Glomerular visceral epithelial cell (primary cell): ENCODE measurements at regions not wholly inside any gene's neighbourhood (a gene's known extent, or its start where the extent isn't known, plus 50 kb on each side); places are given as distances from the start of the nearest gene placed in this dataset.

Experiments
- DNase-seq: peaks from one replicate; pipeline ENCODE4 v3.0.0-alpha.2; 2016; ENCODE audit errors: extremely low spot score

DNA sequence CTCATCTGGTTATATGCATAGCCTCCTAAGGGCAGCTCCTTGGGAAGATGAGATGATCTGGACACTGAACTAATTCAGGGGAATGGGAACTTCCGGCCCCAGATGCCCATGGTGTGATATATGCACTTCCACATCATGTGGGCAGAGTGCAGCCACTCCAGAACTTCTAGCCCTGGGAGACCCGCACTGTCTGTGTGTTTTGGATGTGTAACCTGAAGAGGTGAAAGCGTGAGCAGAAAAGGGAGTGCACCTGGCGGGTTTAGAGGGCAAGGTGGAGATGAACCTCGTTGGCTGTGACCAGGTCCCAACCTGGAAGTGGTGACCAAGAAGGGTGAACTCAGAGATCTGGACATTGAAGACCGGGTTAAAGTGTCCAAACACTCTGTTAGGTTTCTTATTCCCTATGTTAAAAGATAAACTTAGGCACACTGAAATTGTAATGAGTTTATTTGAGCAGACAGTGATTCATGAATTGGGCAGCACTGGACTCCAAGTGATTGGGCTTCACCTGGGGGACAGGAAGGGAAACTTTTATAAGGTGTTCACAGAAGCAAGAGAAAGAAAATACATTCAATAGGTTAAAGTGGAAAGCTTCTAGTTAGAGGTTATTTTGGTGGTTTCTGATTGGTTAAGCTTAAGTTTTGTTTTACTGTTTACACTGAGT lies 296.2 kb upstream of the SKOR2 start:
- DNase-seq, result no peak

DNA sequence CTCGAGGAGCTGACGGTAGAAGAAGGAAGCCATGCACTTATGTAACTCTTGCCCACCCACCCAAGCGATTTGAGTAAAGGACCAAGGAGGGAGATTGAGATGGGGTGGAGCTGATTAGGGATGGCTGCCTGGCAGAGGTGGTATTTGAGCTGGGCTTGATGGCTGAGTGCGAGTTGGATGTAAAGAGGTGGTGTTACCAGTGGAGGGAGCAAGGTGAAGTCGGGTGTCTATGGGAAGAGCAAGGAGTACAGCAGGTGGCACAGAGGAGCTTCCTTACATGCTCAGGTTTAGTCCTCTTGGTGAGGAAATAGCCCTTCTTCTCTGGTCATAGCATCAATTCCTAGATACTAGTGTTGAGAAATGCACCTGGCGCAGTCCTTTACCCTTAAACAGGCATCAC lies 294.2 kb upstream of the SKOR2 start:
- no peak for DNase-seq

DNA sequence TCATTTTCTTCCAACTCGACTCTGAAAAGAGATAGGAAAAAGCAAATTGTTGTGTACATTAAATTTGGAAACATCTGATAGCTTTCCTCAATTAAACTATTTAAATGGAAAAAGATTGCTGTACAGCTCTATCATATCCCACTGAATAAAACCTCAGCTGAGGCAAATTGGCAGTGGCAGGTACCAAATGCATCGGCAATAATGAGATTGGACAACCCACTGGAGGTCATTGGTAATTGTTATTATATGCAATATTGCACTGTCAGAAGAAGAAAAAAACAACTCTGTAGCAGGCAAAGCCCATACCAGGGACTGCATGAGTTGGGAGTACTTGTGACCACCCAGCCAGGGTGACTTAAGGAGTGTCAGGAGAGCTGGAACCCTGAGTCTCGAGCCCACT lies 291.6 kb upstream of the SKOR2 start:
- DNase-seq, result no peak

DNA sequence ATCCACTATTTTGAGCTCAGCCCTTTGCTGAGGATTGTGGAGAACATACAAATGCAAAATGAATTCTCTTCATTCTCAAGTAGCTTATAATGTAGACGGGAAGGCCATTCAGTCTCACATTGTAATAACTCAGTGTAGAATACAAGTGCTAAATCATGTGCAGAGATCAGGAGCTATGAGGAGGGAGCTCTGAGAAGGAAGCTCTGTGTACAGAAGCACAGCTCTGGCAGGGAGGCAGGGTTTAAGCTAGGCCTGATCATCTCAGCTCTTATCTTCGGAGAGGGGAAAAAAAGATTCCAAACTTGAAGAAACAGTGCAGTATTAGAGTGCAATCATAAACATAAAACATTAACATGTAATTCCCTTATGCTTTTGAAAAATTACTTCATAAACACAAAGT lies 291.1 kb upstream of the SKOR2 start:
- no peak for DNase-seq

DNA sequence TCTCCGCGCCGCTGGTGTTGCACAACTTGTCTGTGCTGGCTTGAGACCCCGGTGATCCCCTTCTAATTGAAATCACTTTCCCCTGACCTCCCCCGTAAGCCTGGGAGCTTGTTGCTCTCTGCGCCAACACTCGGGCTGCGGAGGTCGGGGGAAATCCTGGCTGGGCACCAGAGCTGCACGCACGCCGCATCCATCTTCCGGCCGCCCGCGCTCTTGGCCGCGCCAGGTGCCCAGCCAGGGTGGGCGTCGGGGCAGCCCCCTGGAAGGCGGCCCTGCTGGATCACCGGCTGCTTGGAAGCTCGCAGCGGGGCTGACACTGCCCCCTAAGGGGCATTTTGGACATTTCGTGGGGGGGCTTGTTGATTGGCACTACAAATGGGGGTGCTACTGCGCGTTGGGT lies 280.3 kb upstream of the SKOR2 start:
- no peak for DNase-seq

DNA sequence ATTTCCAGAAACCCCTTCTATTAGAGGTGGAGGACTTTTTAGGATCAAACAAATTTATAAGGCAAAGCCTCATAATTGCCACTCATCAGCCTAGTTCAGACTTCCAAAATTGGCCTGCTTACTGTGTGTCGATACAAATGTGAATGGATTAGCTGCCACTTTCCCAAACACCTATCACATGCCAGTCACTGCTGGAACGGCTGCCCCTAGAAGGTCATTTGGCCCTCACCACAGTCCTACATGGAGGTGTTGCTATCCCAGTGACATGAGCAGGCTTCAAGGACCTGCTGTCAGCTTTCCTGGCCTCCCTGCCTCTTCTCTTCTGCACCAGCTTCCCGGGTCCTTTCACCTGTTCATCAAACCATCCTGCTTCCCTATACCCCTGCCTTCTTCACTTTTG lies 279.2 kb upstream of the SKOR2 start:
- DNase-seq, result no peak

DNA sequence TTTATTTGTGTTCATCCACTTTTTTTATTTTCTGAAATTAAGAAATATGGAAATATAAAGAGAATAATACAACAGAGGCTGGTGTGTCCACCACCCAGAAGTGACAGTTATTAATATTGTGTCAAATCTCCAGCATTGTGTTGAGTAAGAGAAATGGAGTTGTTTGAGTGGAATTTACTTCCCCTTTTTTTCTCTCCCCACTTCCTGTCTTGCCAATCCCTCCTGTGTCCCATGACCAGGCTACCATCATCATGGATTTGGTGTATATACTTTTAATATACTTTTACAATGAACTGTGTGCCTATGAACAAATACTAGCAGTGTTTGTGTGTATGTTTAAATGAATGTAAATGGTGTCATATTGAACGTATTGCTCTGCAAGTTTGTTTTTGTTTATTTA lies 276.9 kb upstream of the SKOR2 start:
- DNase-seq, result no peak

DNA sequence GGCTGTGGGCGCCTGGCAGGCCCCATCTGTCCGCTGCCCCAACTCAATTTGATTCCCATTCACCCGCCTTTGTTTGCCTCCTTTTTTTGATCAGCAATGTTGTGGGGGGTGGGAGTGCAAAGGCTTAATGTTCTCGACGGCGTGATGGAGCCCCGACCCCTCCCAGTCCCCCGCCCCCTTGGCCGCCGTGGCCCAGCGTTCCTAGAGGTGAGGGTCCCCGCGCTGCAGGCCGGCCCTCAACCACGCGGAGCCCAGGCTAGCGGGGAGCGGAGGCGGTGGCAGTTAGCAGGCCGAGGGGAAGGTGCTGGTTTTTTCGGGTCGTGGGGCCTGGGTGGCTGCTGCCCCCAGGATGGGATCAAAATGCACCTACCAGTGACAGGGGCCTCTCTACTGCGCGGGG lies 274.7 kb upstream of the SKOR2 start:
- DNase-seq, result no peak

DNA sequence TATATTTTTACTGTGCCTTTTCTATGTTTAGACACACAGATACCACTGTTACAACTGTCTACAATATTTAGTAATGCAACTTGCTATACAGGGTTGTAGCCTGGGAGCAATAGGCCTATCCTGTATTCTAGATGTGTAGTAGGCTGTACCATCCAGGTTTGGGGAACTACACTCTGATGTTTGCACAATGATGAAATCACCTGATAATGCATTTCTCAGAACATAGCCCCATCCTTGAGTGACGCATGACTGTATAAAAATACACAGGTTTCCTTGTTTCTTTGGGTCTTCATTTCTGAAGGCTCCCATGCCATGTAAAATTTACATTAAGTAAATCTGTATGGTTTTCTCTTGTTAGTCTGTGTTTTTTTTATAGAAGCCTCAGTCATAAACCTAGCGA lies 270.9 kb upstream of the SKOR2 start:
- DNase-seq, result no peak

DNA sequence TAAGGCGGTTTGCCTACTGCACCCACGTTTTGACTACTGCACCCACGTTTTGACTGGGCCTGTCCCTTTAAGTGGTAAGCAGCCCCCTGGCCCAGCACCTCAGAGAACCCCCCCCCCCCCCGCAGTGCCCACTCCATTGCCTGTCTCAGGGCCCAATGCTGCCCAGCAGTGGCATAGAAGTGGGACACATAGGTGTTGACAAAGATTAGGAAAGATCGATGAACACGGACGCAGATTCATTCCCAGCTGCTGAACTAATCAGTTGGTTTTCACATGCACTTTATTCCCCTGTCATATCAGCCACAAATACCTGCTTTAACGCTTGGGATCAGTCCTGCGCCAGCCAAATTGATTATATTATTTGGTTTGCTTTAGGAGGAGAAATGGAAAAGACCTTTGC lies 268.8 kb upstream of the SKOR2 start:
- no peak for DNase-seq

DNA sequence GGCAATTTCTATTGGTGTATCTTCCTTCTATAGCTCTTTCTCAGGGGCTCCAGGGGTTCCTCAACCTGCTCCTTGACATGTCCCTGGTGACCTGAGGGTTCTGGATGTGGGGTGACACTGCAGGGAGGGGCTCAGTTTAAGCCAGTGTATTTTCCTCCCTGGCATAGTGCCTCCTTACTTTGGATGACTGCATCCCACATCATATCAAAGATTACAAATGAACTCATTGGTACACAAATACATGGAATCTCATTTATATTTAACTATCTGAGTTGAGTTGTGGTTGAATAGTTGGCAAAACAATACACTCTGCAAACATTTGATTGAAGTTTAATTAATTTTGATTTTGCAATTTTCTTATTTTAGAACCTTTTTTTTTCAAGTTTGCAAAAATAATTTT lies 268.2 kb upstream of the SKOR2 start:
- no peak for DNase-seq

DNA sequence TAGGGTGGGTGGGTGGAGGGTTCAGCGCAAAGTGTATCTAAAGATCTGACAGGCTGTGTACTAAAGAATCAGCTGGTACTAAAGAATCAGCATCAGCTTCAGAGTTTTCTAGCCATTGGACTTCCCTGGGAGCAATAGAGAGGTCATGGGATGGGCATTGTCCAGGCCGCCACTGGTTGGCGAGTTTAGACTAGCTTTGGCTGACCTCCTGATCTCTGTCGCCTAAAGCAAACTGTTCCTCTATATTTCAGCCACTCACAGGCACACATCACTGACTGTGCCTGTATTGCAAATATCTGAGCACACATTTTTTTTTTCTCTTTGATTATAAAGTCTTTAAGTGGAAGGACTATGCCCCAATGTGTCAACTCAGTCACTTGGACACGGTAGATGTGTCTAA lies 267.8 kb upstream of the SKOR2 start:
- no peak for DNase-seq

DNA sequence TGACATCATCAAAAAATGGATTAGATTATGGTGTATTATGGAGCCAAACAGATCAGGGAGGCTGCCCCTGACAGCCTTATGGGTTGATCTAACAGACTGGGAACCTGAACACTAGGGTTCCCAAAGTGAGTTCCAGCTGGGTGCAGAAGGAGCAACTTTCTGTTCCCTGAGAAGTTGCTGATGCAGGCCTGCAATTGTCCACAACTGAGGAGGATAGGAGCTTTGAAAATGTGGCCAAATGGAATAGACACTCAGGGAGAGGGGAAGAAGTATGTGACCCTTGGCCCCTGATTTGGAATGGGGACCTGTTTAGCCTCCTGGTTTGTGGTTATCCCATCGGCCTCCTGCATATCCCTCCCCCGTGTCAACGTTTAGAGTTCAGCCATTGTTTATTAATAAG lies 262.2 kb upstream of the SKOR2 start:
- no peak for DNase-seq

DNA sequence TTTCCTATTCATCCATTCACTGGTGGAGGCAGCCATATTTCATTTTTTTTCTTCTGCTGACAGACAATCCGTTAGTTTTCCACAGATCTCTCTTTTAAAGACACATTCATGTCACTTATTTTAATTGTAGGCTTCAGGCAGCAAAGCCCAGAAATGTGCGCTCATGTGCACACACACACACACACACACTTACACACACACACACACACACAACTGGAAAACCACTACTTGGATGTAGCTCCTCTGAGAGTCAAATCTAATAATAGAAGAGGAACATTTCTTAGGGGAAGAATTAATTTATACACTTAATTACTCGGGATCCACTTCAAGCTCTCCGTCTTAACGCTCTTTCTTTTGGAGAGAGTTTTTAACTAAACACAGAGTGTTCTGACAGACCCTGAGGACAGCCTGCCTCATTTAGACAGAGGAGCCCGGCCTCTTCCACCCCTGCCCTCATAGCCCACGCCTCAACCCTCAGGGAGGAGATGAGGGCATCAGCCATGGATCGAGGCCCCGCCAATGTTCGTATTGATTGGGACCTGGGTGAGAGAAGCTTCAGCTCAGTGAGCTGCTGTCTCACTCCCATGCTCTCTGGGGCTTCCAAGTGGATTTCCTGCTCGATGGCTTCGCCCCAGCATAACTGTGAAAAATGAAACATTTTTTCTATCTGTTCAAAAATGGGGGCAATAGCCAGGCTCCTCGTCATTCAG lies 261.4 kb upstream of the SKOR2 start:
- DNase-seq, result no peak

DNA sequence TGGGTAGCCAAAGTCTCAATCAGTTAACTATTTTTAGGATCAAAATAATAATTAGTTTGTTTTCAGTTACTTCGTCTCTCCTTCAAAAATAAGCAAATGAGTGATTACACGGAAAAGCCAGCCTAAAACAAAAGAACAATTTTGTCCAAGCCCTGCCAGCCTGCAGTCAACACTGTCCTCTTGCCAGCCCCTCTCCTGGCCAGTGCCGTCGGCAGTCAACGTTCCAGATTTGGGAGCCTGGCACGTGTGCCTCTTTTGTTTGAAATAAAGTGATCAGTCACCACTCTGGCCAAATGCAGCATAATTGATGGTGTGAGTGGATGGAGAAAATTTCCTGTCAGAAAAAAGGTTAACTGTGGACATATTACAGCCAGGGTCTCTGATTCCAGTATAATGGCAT lies 260.6 kb upstream of the SKOR2 start:
- DNase-seq, result no peak

DNA sequence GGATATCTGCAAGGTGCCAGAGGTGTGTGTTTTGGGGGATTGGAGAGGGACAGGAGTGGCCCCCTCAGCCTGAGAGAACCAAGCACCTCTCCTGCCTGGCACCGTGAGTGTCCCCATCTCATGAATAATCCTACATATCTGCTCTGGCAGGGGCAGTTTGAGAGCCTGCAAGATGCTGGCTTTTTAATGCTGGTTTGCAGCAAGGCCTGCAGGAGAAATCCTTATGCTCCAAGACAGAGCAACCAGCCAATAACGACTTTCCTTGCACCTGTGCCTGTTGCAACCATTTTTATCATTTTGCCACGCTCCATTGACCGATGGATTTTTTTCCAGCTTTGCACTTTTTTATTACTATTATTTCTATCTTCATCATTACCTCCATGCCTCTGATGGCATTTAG lies 259.4 kb upstream of the SKOR2 start:
- DNase-seq, result no peak

DNA sequence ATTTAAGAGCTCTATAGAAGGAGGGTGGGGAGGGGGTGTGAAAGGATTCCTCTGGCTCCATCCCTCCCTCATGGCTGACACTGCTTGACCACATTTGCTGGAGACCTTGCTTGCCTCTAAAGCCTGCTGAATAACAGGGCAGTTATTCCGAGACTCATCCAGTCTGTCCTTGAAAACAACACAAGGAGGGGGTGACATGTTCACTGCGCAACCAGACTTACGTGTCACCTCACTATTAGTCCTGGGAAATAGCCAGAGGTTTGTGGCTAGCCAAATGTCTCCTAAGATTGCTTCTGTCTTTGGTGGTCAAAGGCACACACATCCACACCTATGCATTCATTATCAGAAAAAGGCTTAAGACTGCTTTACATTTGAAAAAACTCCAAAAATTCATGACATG lies 256.2 kb upstream of the SKOR2 start:
- no peak for DNase-seq

DNA sequence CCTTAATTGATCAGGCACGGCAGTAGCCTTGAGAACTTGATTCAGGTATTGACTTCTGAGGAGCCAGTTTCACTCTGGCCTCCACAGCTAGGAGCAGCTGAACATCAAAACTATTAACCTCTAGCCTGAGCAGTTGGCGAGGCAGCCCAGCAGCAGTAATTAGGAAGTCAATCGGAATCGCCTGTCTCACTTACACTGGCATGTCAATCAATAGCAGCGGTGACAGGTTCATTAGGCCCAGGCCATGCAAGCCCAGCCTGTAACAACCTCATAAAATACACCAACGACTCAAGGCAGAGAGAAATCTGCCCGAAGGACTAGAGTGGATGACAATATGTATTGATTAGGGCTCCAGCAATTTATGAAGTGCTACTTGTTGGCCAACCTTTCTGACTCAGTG lies 255.4 kb upstream of the SKOR2 start:
- DNase-seq, result no peak

DNA sequence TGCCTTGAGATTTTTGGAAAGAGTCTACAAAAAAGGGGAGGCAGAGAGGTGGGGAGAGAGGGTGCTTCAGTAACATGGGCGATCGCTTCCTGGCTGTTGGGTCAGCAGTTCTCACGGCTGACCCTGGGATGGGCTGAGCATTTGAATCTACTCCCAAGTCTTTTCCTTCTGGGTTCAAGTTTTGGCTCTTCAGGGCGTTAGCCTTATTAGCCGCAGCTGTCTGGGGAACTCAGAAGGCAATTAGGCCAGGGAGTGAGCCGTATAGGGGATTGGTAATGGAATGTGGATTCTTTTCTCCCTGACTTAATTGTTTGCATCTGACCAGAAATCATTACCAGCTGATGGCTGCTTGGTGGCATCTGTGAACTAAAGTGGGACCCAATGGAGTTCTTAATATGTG lies 250.5 kb upstream of the SKOR2 start:
- DNase-seq, result no peak

DNA sequence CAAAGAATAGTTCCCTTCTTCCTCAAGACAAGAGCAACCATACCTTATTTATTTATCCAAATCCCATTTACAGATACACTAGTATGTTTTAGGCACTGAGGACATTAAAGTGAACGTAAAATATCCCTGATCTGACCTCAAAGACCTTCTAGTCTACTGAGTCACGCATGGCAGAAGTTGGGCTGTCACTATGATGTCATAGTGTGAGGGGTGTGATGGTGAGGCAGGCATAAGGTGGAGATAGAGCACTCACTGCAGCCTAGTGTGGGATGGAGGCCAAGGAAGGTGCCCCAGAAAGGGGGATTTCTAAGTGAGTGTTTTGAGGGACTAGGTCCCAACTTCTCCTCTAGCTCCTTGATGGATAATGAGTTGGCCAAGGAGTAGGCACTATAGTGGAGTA lies 249.5 kb upstream of the SKOR2 start:
- no peak for DNase-seq

DNA sequence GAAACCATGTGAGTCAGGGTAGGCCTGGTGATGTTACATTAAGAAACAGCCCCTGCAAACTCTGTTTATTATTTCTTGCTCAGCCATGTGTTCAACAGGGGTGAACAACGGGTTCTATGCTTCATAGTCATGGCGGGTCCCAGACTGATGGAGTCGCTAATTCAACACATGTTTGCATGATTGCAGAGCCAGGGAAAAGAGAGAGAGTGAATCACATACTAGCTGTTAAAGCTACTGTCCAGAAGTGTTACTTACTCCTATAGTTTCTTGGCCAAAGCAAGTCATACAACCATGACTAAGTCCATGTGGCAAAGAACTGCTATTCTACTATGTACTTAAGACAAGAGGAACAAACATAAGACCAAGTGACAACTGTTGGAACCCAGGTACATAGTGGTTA lies 241.2 kb upstream of the SKOR2 start:
- DNase-seq, result no peak

DNA sequence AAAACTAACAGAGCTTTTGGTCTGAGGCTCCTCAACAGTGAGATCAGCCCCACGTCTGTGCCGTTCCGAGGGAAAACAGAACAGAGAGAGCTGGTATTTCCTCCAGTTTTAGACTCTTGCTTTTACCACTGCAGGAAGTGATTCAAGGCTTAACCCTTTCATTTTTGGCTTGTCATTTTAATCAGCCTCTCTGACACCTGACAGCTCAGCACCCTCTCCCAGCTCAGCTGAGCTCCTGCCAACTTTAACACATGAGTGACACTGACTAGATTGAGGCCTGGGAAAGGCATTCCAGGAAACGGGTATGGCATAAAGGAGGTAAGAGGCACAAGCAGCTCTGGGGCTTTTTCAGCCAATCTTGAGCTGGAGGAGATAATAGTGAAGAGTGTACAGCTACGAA lies 239.4 kb upstream of the SKOR2 start:
- no peak for DNase-seq

DNA sequence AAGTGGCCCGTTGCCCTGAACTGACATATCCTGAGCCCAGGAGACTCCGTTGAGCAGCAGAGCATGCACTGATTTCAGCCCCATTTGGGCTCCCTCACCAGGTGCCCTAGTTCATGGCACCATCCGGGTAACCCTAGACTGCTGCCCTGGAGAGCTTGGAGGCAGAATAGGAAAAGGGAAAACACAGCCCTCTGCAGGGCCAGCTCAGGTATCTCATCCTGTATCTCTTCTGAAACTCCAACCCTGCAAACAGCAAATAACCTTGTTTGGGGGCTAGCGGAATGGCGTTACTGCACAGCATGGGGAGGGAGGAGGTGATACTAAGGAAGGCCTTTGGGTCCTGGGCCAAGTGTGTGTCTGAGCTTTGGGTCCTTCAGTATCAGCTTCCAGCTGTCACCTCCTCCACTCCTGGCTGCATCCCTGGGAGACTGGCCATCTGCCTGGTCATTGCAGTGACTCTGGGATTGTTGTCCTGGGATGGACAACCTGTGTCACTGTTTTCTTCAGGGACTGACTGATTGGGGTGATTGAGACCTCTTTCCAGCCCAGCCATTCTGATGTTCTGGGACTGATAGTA lies 233.8 kb upstream of the SKOR2 start:
- DNase-seq, result no peak

DNA sequence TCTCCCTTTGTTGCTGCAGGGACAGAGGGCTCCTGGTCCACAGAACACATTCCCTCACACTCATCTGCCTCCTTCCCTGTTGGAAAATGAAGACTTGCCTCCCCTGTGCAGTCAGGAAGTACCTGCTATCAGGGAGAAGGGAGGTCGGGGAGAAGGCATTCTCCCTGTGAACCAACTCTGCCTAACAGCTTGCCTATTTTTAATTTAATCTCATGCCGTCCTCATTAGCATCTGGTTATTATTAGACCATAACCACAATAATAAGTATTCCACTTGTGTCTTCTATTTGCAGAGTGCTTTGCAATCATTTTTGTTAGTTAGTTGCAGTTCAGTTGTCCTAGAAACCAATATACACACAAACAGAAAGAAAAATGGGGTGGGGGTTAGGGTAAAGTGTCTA lies 232.6 kb upstream of the SKOR2 start:
- DNase-seq, result no peak
